Cardiac muscle cell (in vitro differentiated cells and primary cell): ENCODE measurements at regions not wholly inside any gene's neighbourhood (a gene's known extent, or its start where the extent isn't known, plus 50 kb on each side); places are given as distances from the start of the nearest gene placed in this dataset.

Experiments used
- DNase-seq, 2 donors: peaks; one replicate each; pipeline versions ENCODE4 v3.0.0 to v3.0.0-alpha.2; 2010 to 2017; ENCODE audit warnings: low read depth in 1 of 2, low spot score in 1 of 2
- H3K27ac ChIP-seq: fragments of 200-600 bp; sonication (generic); 2 replicates; pipeline ENCODE4 v1.5.1; 2016
- H3K27me3 ChIP-seq: fragments of 200-600 bp; sonication (generic); 2 replicates; pipeline ENCODE4 v1.6.0; 2016; ENCODE audit warnings: control low read depth
- H3K36me3 ChIP-seq: fragments of 200-600 bp; sonication (generic); 2 replicates; pipeline ENCODE4 v1.5.1; 2016; ENCODE audit warnings: control low read depth
- H3K4me1 ChIP-seq: fragments of 200-600 bp; sonication (generic); 2 replicates; pipeline ENCODE4 v1.8.1; 2017; ENCODE audit warnings: low read depth, mild to moderate bottlenecking, mixed run types
- H3K4me3 ChIP-seq: fragments of 200-600 bp; sonication (generic); 2 replicates; pipeline ENCODE4 v1.5.1; 2016; ENCODE audit warnings: mild to moderate bottlenecking
- H3K9me3 ChIP-seq: fragments of 200-600 bp; sonication (generic); 2 replicates; pipeline ENCODE4 v1.5.1; 2017; ENCODE audit warnings: low read depth, mild to moderate bottlenecking, control low read depth
- CTCF ChIP-seq: IDR thresholded peaks from 2 replicates; pipeline ENCODE4 v1.5.1; 2012; ENCODE audit warnings: low read depth, mild to moderate bottlenecking, low read length

GRCh38 chr15:93771196-93772030 is 459.9 kb upstream of the MCTP2 start:
- no peak for DNase-seq
- Histone ChIP-seq H3K36me3 (no peaks in the 10 kb centered on the region), H3K4me3 (no peak overlapping the region), H3K9me3 (no peaks in the 10 kb centered on the region), H3K27me3 (no peaks in the 10 kb centered on the region), H3K4me1 (no peaks in the 10 kb centered on the region), H3K27ac (no peak overlapping the region)
- TF ChIP-seq CTCF: no peak

- no peaks in the 10 kb centered on the region for H3K4me1 ChIP-seq
- no peaks in the 10 kb centered on the region for H3K36me3 ChIP-seq
- TF ChIP-seq CTCF: no peak
- H3K4me3 ChIP-seq: no peak overlapping the region
- H3K9me3 ChIP-seq: no peaks in the 10 kb centered on the region
- H3K27me3 ChIP-seq: no peaks in the 10 kb centered on the region
- H3K27ac ChIP-seq: no peak overlapping the region
- DNase-seq: no peak
Observed at GRCh38 chr15:93770788-93771187, 460.6 kb upstream of the MCTP2 start.

- no peak for DNase-seq
- no peaks in the 10 kb centered on the region for H3K9me3 ChIP-seq
- no peak for TF ChIP-seq CTCF
- H3K27ac ChIP-seq: no peak overlapping the region
- H3K4me1 ChIP-seq: no peaks in the 10 kb centered on the region
- peaks cover 10% of the 10 kb centered on the region for H3K27me3 ChIP-seq
- H3K36me3 ChIP-seq: no peaks in the 10 kb centered on the region
- H3K4me3 ChIP-seq: no peak overlapping the region
Observed at GRCh38 chr15:93762036-93762435, 469.3 kb upstream of the MCTP2 start.

- no peak for DNase-seq
- Histone ChIP-seq H3K27me3 (peaks cover 10% of the 10 kb centered on the region), H3K27ac (no peak overlapping the region), H3K4me3 (no peak overlapping the region), H3K9me3 (no peaks in the 10 kb centered on the region), H3K4me1 (no peaks in the 10 kb centered on the region), H3K36me3 (no peaks in the 10 kb centered on the region)
- TF ChIP-seq CTCF: no peak
Observed at GRCh38 chr15:93759629-93760028, 471.7 kb upstream of the MCTP2 start.

- Histone ChIP-seq H3K27ac (no peak overlapping the region), H3K4me1 (no peaks in the 10 kb centered on the region), H3K27me3 (peaks cover 10% of the 10 kb centered on the region), H3K9me3 (no peaks in the 10 kb centered on the region), H3K4me3 (no peak overlapping the region), H3K36me3 (no peaks in the 10 kb centered on the region)
- TF ChIP-seq CTCF: no peak
- DNase-seq: no peak
Observed at GRCh38 chr15:93758824-93759223, 472.5 kb upstream of the MCTP2 start.
